Naive thymus-derived CD4-positive, alpha-beta T cell (primary cell): ENCODE measurements at regions not wholly inside any gene's neighbourhood (a gene's known extent, or its start where the extent isn't known, plus 50 kb on each side); places are given as distances from the start of the nearest gene placed in this dataset.
"Not testable (repeated sequence)": the region's sequence is repeated elsewhere in the genome, so short reads cannot be mapped to it uniquely, and the experiment has no call there.

Source experiments
- ATAC-seq: fragments of 150-1000 bp; cut with Tn5 transposase; 2 replicates; pipeline ENCODE4 v1.10.0; 2021; ENCODE audit warnings: mild to moderate bottlenecking, moderate library complexity
- CTCF ChIA-PET: fragments of 350-600 bp; sonication (Branson Sonifier 250); formaldehyde crosslinking; loops from one replicate; lab custom pipeline; 2021; ENCODE audit warnings: antibody characterized with exemption; lab: Charles Lee
- POLR2A ChIA-PET: fragments of 350-600 bp; sonication (Branson Sonifier 250); formaldehyde crosslinking; loops from one replicate; lab custom pipeline; 2021; ENCODE audit warnings: antibody characterized with exemption, inconsistent platforms; lab: Charles Lee
- DNase-seq, 9 donors: peaks; one replicate each; pipeline versions ENCODE4 v3.0.0 to v3.0.0-alpha.2; 2020 to 2022; ENCODE audit warnings: mixed read lengths in 1 of 9
- H3K27ac ChIP-seq: one replicate; pipeline ENCODE4 v1.7.0; 2013; ENCODE audit warnings: mild to moderate bottlenecking, low read depth, low read length, moderate library complexity
- H3K27me3 ChIP-seq, 2 donors: one replicate each; pipeline ENCODE4 v1.7.0; 2013; ENCODE audit warnings: low read length in 2 of 2, mild to moderate bottlenecking in 2 of 2, moderate library complexity in 2 of 2; ENCODE audit not compliant: control insufficient read depth in 2 of 2, insufficient read depth in 2 of 2
- H3K36me3 ChIP-seq, 3 experiments: 1 replicate in 2 of 3; 2 replicates in 1 of 3; pipeline ENCODE4 v1.7.0; 2013; ENCODE audit warnings: low read length in 3 of 3, mild to moderate bottlenecking in 3 of 3, moderate library complexity in 1 of 3; ENCODE audit not compliant: insufficient read depth in 3 of 3, control insufficient read depth in 2 of 3
- H3K4me1 ChIP-seq, 2 donors: one replicate each; pipeline ENCODE4 v1.7.0; 2013; ENCODE audit warnings: low read length in 2 of 2, mild to moderate bottlenecking in 2 of 2, moderate library complexity in 1 of 2; ENCODE audit not compliant: control insufficient read depth in 2 of 2, insufficient read depth in 2 of 2
- H3K4me3 ChIP-seq: 2 replicates; pipeline ENCODE4 v1.7.0; 2013; ENCODE audit warnings: mild to moderate bottlenecking, low read length
- H3K9me3 ChIP-seq, 3 experiments: 1 replicate in 2 of 3; 2 replicates in 1 of 3; pipeline ENCODE4 v1.7.0; 2013; ENCODE audit warnings: low read length in 3 of 3; ENCODE audit not compliant: control insufficient read depth in 2 of 3
- H3K27ac Mint-ChIP-seq, 9 donors: one replicate each; pipeline ENCODE4 v1.8.0; 2020 to 2022; ENCODE audit warnings: mixed read lengths in 9 of 9, mild to moderate bottlenecking in 8 of 9, moderate library complexity in 5 of 9, inconsistent platforms in 2 of 9
- H3K27me3 Mint-ChIP-seq, 5 donors: one replicate each; pipeline ENCODE4 v1.8.0; 2021 to 2022; ENCODE audit warnings: mixed read lengths in 5 of 5, mild to moderate bottlenecking in 1 of 5
- H3K36me3 Mint-ChIP-seq, 5 donors: one replicate each; pipeline ENCODE4 v1.8.0; 2020 to 2022; ENCODE audit warnings: mixed read lengths in 5 of 5, mild to moderate bottlenecking in 3 of 5, inconsistent platforms in 1 of 5
- H3K4me1 Mint-ChIP-seq, 7 donors: one replicate each; pipeline ENCODE4 v1.8.0; 2020 to 2022; ENCODE audit warnings: mixed read lengths in 7 of 7, mild to moderate bottlenecking in 3 of 7, inconsistent platforms in 1 of 7
- H3K4me3 Mint-ChIP-seq, 10 donors: one replicate each; pipeline ENCODE4 v1.8.0; 2020 to 2022; ENCODE audit warnings: mild to moderate bottlenecking in 10 of 10, mixed read lengths in 10 of 10, moderate library complexity in 6 of 10, inconsistent platforms in 2 of 10
- H3K9me3 Mint-ChIP-seq, 11 donors: one replicate each; pipeline ENCODE4 v1.8.0; 2020 to 2022; ENCODE audit warnings: mixed read lengths in 11 of 11, mild to moderate bottlenecking in 4 of 11, inconsistent platforms in 1 of 11, moderate library complexity in 1 of 11
- intact Hi-C, 2 donors: fragments of 100-400 bp; cut with micrococcal nuclease; formaldehyde crosslinking; loops; one replicate each; pipeline ENCODE4 v1.15.1; 2023

DNA sequence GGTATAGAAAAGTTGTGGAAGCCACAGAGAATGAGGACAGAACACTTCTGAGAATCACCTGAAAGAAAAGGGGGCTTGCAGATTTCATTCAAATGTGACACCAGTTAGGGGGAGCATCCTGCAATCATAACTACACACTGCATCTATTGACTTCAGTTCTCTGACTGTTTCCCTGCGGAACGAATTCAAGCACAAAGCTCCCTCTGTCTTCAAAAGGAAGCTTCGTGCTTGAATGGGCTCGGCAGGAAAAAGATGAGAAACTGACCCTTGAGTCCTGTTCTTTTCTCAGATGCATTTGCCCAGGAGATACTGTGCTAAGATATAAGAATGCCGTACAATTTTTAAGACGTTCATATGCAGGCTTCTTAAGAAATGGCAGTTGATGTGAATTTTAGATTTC lies 2000.4 kb upstream of the RAG2 start:
- POLR2A ChIA-PET = no interaction called here
- ATAC-seq (no peak), DNase-seq (no peak)
- Mint-ChIP-seq H3K36me3 (no peaks in the 10 kb centered on the region), H3K27me3 (no peaks in the 10 kb centered on the region), H3K9me3 (peaks cover 0 to 26% (median 4%) of the 10 kb centered on the region in 11 donors), H3K4me1 (no peaks in the 10 kb centered on the region), H3K27ac (no peak overlapping the region), H3K4me3 (no peak overlapping the region)
- Histone ChIP-seq H3K4me3 (no peak overlapping the region), H3K4me1 (no peaks in the 10 kb centered on the region), H3K27me3 (no peaks in the 10 kb centered on the region), H3K9me3 (no peaks in the 10 kb centered on the region), H3K27ac (no peak overlapping the region), H3K36me3 (no peaks in the 10 kb centered on the region)
- CTCF ChIA-PET = no interaction called here
- intact Hi-C loops = no loop called here

DNA sequence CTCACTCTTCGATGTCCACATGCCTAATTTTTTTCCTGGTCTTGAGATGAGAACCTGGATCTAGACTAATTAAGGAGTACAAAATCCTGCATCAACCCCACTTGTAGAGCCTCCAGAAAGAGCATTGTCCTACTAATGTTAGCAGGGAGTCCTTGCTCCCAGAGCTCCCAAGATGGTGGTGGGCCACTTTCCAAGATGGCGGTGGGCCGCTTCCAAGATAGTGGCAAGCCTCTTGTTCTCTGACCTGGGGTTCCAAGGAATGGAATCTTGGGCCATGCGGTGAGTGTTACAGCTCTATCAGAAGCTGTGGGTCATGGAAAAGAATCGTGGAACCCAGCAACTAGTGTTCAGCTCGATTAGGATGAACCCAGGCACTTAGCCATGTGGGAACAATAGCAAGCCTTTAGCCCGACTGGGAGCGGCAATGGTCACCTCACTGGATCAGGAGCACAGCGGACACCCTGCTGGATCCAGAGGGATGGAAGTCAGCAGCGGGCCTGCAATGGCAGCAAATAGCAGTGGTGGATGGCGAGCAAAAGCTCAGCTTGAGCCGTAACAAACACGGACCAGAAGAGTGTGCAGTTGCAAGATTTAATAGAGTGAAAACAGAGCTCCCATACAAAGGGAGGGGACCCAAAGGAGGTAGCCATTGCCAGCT lies 1997.5 kb upstream of the RAG2 start:
- DNase-seq, ATAC-seq, H3K36me3 ChIP-seq, H3K27ac Mint-ChIP-seq, H3K4me1 Mint-ChIP-seq, H3K9me3 ChIP-seq, H3K27ac ChIP-seq, POLR2A ChIA-PET, CTCF ChIA-PET, H3K4me3 ChIP-seq, H3K4me3 Mint-ChIP-seq, H3K36me3 Mint-ChIP-seq, H3K4me1 ChIP-seq, H3K27me3 Mint-ChIP-seq, intact Hi-C loops, H3K27me3 ChIP-seq: not testable (repeated sequence)
- peaks cover 0 to 14% (median 2%) of the 10 kb centered on the region in 11 donors for H3K9me3 Mint-ChIP-seq

DNA sequence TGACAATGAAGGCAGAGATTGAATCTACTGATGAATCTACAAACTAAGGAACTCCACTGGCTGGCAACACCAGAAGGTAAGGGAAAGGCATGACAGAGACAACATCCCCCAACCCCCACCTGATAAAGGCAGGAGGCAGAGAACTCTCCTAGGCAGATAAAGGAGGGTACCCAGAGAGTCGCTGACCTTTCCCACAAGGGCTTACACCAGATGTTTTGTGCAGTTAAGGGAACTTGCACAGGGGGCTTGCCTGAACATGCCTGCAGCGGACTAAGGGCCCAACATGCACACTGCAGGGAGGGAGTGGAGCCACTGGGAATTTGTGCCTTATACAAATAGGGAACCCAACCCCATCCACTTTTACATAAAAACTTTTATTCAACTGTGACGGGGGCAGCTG lies 1996.9 kb upstream of the RAG2 start:
- DNase-seq (no peak), ATAC-seq (no peak)
- Mint-ChIP-seq H3K9me3 (peaks cover 0 to 14% (median 2%) of the 10 kb centered on the region in 11 donors), H3K4me1 (no peaks in the 10 kb centered on the region), H3K36me3 (no peaks in the 10 kb centered on the region), H3K27ac (no peak overlapping the region), H3K27me3 (no peaks in the 10 kb centered on the region), H3K4me3 (no peak overlapping the region)
- ChIA-PET CTCF (no interaction called here), POLR2A (no interaction called here)
- Histone ChIP-seq H3K27me3 (no peaks in the 10 kb centered on the region), H3K36me3 (no peaks in the 10 kb centered on the region), H3K4me1 (no peaks in the 10 kb centered on the region), H3K4me3 (no peak overlapping the region), H3K9me3 (no peaks in the 10 kb centered on the region), H3K27ac (no peak overlapping the region)
- intact Hi-C loops = no loop called here

DNA sequence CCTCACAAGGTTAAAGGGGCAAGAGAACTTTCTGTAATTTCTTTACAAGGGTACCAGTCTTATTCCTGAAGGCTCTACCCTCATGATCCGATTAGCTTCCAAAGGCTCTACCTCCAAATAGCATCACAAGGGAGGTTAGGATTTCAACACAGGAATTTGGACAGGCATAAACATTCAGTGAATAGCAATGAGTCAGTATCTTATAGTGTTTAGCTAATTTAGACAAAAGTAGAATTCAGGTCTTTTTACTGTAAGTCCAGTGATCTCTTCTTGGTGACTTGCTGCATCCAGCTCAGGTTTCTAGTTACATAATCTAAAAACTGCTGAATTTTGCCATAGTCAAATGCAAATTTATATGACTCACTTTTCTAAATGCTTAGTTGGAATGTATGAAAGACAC lies 1995.6 kb upstream of the RAG2 start:
- no peak overlapping the region for H3K4me3 ChIP-seq
- Mint-ChIP-seq H3K27ac (no peak overlapping the region), H3K9me3 (peaks cover 0 to 17% (median 2%) of the 10 kb centered on the region in 11 donors), H3K4me1 (no peaks in the 10 kb centered on the region), H3K27me3 (no peaks in the 10 kb centered on the region), H3K4me3 (no peak overlapping the region), H3K36me3 (no peaks in the 10 kb centered on the region)
- intact Hi-C loops = no loop called here
- POLR2A ChIA-PET = no interaction called here
- ATAC-seq (no peak), DNase-seq (no peak)
- H3K27ac ChIP-seq = no peak overlapping the region
- no peaks in the 10 kb centered on the region for H3K9me3 ChIP-seq
- no peaks in the 10 kb centered on the region for H3K36me3 ChIP-seq
- H3K4me1 ChIP-seq = no peaks in the 10 kb centered on the region
- CTCF ChIA-PET = no interaction called here
- H3K27me3 ChIP-seq = no peaks in the 10 kb centered on the region

DNA sequence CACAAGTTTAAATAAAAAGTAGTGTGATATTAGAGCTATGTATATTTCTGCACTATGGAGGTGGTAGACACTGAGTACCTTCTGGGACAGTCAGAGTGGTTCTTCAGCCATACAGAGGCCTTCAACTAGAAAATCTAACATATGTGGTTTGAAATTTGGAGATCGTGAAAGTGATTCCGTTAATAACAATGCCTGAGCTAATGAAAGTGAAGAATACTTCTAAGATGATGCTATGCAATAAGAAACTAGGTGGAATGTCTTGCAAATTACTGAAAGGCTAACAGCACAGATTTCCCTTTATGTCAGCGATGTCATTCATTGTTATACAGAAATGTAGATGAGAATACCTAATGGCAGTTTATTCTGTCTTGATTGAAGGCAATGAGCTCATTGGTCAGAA lies 1984.7 kb upstream of the RAG2 start:
- no peak overlapping the region for H3K27ac Mint-ChIP-seq
- H3K4me3 Mint-ChIP-seq = no peak overlapping the region
- ChIA-PET POLR2A (no interaction called here), CTCF (no interaction called here)
- ATAC-seq = no peak
- no peaks in the 10 kb centered on the region for H3K4me1 Mint-ChIP-seq
- Histone ChIP-seq H3K9me3 (peaks cover 0 to 5% (median 0%) of the 10 kb centered on the region in 3 experiments), H3K4me3 (no peak overlapping the region), H3K36me3 (no peaks in the 10 kb centered on the region), H3K27me3 (no peaks in the 10 kb centered on the region), H3K27ac (no peak overlapping the region), H3K4me1 (no peaks in the 10 kb centered on the region)
- intact Hi-C loops = no loop called here
- DNase-seq = no peak
- H3K27me3 Mint-ChIP-seq = no peaks in the 10 kb centered on the region
- H3K9me3 Mint-ChIP-seq = peaks cover 0 to 23% (median 11%) of the 10 kb centered on the region in 11 donors
- H3K36me3 Mint-ChIP-seq = no peaks in the 10 kb centered on the region

DNA sequence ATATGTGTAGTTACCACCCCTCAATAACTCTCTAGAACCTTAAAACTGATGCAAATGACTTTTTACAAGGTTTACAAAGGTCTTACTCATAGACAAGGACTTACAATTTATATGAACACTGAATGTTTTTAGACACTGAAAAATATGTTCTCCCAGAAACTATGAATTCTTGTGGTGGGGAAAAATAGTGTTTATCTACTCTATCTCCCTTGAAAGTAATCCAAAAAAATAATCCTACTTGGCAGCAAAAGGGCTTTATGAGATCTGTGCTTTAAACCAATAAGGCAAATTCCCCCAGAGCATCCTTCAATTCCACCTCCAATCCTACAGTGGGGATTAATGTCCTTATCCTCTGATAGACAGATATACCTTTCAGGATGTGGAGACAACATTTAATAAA lies 1984.1 kb upstream of the RAG2 start:
- Histone ChIP-seq H3K27me3 (no peaks in the 10 kb centered on the region), H3K27ac (no peak overlapping the region), H3K9me3 (peaks cover 0 to 11% (median 0%) of the 10 kb centered on the region in 3 experiments), H3K4me1 (no peaks in the 10 kb centered on the region), H3K36me3 (no peaks in the 10 kb centered on the region), H3K4me3 (no peak overlapping the region)
- no peak overlapping the region for H3K27ac Mint-ChIP-seq
- no peak overlapping the region for H3K4me3 Mint-ChIP-seq
- no peaks in the 10 kb centered on the region for H3K36me3 Mint-ChIP-seq
- ATAC-seq (no peak), DNase-seq (no peak)
- ChIA-PET POLR2A (no interaction called here), CTCF (no interaction called here)
- intact Hi-C loops = no loop called here
- H3K27me3 Mint-ChIP-seq = no peaks in the 10 kb centered on the region
- H3K4me1 Mint-ChIP-seq = no peaks in the 10 kb centered on the region
- H3K9me3 Mint-ChIP-seq = peaks cover 0 to 29% (median 16%) of the 10 kb centered on the region in 11 donors

DNA sequence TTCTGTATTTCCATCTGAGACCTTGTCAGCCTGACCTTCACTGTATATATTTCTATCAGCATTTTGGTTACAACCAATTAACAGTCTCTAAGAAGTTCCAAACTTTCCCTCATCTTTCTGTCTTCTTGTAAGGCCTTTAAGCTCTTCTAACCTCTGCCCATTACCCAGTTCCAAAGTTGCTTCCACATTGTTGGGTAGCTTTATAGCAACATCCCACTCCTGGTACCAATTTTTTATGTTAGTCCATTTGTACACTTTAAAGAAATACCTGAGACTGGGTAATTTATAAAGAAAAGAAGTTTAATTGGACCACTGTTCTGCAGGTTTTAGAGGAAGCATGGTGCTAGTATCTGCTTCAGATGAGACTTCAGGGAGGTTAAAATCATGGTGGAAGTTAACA lies 1979.7 kb upstream of the RAG2 start:
- Histone ChIP-seq H3K4me3 (no peak overlapping the region), H3K9me3 (peaks cover 0 to 20% (median 0%) of the 10 kb centered on the region in 3 experiments), H3K27me3 (no peaks in the 10 kb centered on the region), H3K36me3 (no peaks in the 10 kb centered on the region), H3K27ac (no peak overlapping the region), H3K4me1 (no peaks in the 10 kb centered on the region)
- ATAC-seq (no peak), DNase-seq (no peak)
- Mint-ChIP-seq H3K4me3 (no peak overlapping the region), H3K36me3 (no peaks in the 10 kb centered on the region), H3K4me1 (no peaks in the 10 kb centered on the region), H3K9me3 (peaks cover 0 to 39% (median 11%) of the 10 kb centered on the region in 11 donors), H3K27ac (no peak overlapping the region), H3K27me3 (no peaks in the 10 kb centered on the region)
- ChIA-PET POLR2A (no interaction called here), CTCF (no interaction called here)
- intact Hi-C loops = no loop called here
